Neural crest cell (in vitro differentiated cells): ENCODE measurements at regions not wholly inside any gene's neighbourhood (a gene's known extent, or its start where the extent isn't known, plus 50 kb on each side); places are given as distances from the start of the nearest gene placed in this dataset.

ENCODE experiments used
- DNase-seq: peaks from one replicate; pipeline ENCODE4 v3.0.0; 2021; ENCODE audit warnings: low read depth, mixed read lengths, low spot score
- H3K27ac Mint-ChIP-seq: one replicate; pipeline ENCODE4 v1.8.0; 2021; ENCODE audit warnings: mild to moderate bottlenecking, mixed read lengths; ENCODE audit not compliant: unreplicated experiment
- H3K27me3 Mint-ChIP-seq: 2 replicates; pipeline ENCODE4 v1.8.0; 2021; ENCODE audit warnings: low read depth, mild to moderate bottlenecking, mixed read lengths
- H3K36me3 Mint-ChIP-seq: 2 replicates; pipeline ENCODE4 v1.8.0; 2021; ENCODE audit warnings: low read depth, mild to moderate bottlenecking, mixed read lengths
- H3K4me1 Mint-ChIP-seq: 2 replicates; pipeline ENCODE4 v1.8.0; 2021; ENCODE audit warnings: mixed read lengths
- H3K4me3 Mint-ChIP-seq: one replicate; pipeline ENCODE4 v1.8.0; 2021; ENCODE audit warnings: mild to moderate bottlenecking, mixed read lengths
- H3K9me3 Mint-ChIP-seq: 2 replicates; pipeline ENCODE4 v1.8.0; 2021; ENCODE audit warnings: mixed read lengths
- CTCF ChIP-seq: fragments of 200-600 bp; sonication (generic); conservative IDR thresholded peaks from 2 replicates; pipeline ENCODE4 v1.5.0; 2021; ENCODE audit warnings: antibody characterized with exemption, mild to moderate bottlenecking

GRCh38 chr2:74046441-74046840 is 61.7 kb downstream of the TET3 start:
- Mint-ChIP-seq H3K4me1 (peaks cover 17% of the 10 kb centered on the region), H3K4me3 (no peak overlapping the region), H3K27ac (no peak overlapping the region), H3K9me3 (no peaks in the 10 kb centered on the region), H3K27me3 (no peaks in the 10 kb centered on the region), H3K36me3 (peaks cover 4% of the 10 kb centered on the region)
- TF ChIP-seq CTCF = no peak
- DNase-seq = no peak

GRCh38 chr2:74047152-74047551 is 62.4 kb downstream of the TET3 start:
- H3K27ac Mint-ChIP-seq = no peak overlapping the region
- no peak for TF ChIP-seq CTCF
- H3K27me3 Mint-ChIP-seq = no peaks in the 10 kb centered on the region
- no peak for DNase-seq
- peaks cover 17% of the 10 kb centered on the region for H3K4me1 Mint-ChIP-seq
- H3K9me3 Mint-ChIP-seq = no peaks in the 10 kb centered on the region
- H3K4me3 Mint-ChIP-seq = no peak overlapping the region
- peaks cover 4% of the 10 kb centered on the region for H3K36me3 Mint-ChIP-seq

- H3K9me3 Mint-ChIP-seq = no peaks in the 10 kb centered on the region
- no peak overlapping the region for H3K4me3 Mint-ChIP-seq
- peaks cover 6% of the 10 kb centered on the region for H3K36me3 Mint-ChIP-seq
- no peaks in the 10 kb centered on the region for H3K27me3 Mint-ChIP-seq
- TF ChIP-seq CTCF = no peak
- H3K27ac Mint-ChIP-seq = no peak overlapping the region
- peaks cover 16% of the 10 kb centered on the region for H3K4me1 Mint-ChIP-seq
- DNase-seq = no peak
Observed at GRCh38 chr2:74048147-74048546, 63.4 kb downstream of the TET3 start.

- H3K9me3 Mint-ChIP-seq = no peaks in the 10 kb centered on the region
- H3K27me3 Mint-ChIP-seq = no peaks in the 10 kb centered on the region
- H3K4me3 Mint-ChIP-seq = no peak overlapping the region
- H3K36me3 Mint-ChIP-seq = peaks cover 7% of the 10 kb centered on the region
- no peak for TF ChIP-seq CTCF
- no peak for DNase-seq
- H3K27ac Mint-ChIP-seq = peak overlapping the region; percentile 40
- H3K4me1 Mint-ChIP-seq = peaks cover 25% of the 10 kb centered on the region
Observed at GRCh38 chr2:74048843-74049519, 64.3 kb downstream of the TET3 start.

GRCh38 chr2:74050151-74050550 is 65.4 kb downstream of the TET3 start:
- Mint-ChIP-seq H3K4me3 (no peak overlapping the region), H3K27me3 (no peaks in the 10 kb centered on the region), H3K9me3 (no peaks in the 10 kb centered on the region), H3K27ac (no peak overlapping the region), H3K36me3 (peaks cover 7% of the 10 kb centered on the region), H3K4me1 (peaks cover 32% of the 10 kb centered on the region)
- DNase-seq = no peak
- no peak for TF ChIP-seq CTCF
